Calu3 (cell line): ENCODE measurements at regions not wholly inside any gene's neighbourhood (a gene's known extent, or its start where the extent isn't known, plus 50 kb on each side); places are given as distances from the start of the nearest gene placed in this dataset.

Experiments used
- BruUV-seq: library from RNA; stranded (reverse); fragments of 400-500 nt; replicated peaks from 2 replicates; lab custom pipeline; 2021; lab: Mats Ljungman, UMichigan
- CTCF ChIA-PET: fragments of 300-600 bp; sonication (Branson Sonifier 250); formaldehyde crosslinking; loops from one replicate; lab custom pipeline; 2022; ENCODE audit warnings: antibody characterized with exemption; lab: Charles Lee
- DNase-seq: peaks from one replicate; pipeline ENCODE4 v3.0.0; 2022
- H3K27ac Mint-ChIP-seq: one replicate; pipeline ENCODE4 v1.8.0; 2022; ENCODE audit warnings: mixed read lengths; ENCODE audit not compliant: unreplicated experiment
- H3K27me3 Mint-ChIP-seq: one replicate; pipeline ENCODE4 v1.8.0; 2022; ENCODE audit warnings: mixed read lengths; ENCODE audit not compliant: unreplicated experiment
- H3K36me3 Mint-ChIP-seq: one replicate; pipeline ENCODE4 v1.8.0; 2022; ENCODE audit warnings: mild to moderate bottlenecking, moderate library complexity, mixed read lengths; ENCODE audit not compliant: insufficient read depth, unreplicated experiment
- H3K4me1 Mint-ChIP-seq: one replicate; pipeline ENCODE4 v1.8.0; 2022; ENCODE audit warnings: mild to moderate bottlenecking, low read depth, mixed read lengths; ENCODE audit not compliant: unreplicated experiment
- H3K4me3 Mint-ChIP-seq: one replicate; pipeline ENCODE4 v1.8.0; 2022; ENCODE audit warnings: mild to moderate bottlenecking, low read depth, moderate library complexity, mixed read lengths; ENCODE audit not compliant: unreplicated experiment
- H3K9me3 Mint-ChIP-seq: one replicate; pipeline ENCODE4 v1.8.0; 2022; ENCODE audit warnings: low read depth, mixed read lengths; ENCODE audit not compliant: unreplicated experiment
- CTCF ChIP-seq: fragments of 200-600 bp; IDR thresholded peaks from one replicate; pipeline ENCODE4 v1.8.0; 2022; ENCODE audit warnings: antibody characterized with exemption; ENCODE audit not compliant: unreplicated experiment
- intact Hi-C: fragments of 100-400 bp; cut with micrococcal nuclease; formaldehyde crosslinking; loops from one replicate; pipeline ENCODE4 v1.10.0; 2022; ENCODE audit not compliant: unreplicated experiment

- no peak for DNase-seq
- intact Hi-C loops, result no loop called here
- Mint-ChIP-seq H3K4me1 (no peaks in the 10 kb centered on the region), H3K9me3 (peaks cover 3% of the 10 kb centered on the region), H3K36me3 (no peaks in the 10 kb centered on the region), H3K27me3 (no peaks in the 10 kb centered on the region), H3K4me3 (no peak overlapping the region), H3K27ac (no peak overlapping the region)
- no TSS peak for BruUV-seq
- CTCF ChIA-PET, result no interaction called here
- no peak for TF ChIP-seq CTCF
Observed at GRCh38 chr2:140018541-140018940, 1238.4 kb upstream of the NXPH2 start.

- Mint-ChIP-seq H3K27me3 (no peaks in the 10 kb centered on the region), H3K36me3 (no peaks in the 10 kb centered on the region), H3K9me3 (peaks cover 2% of the 10 kb centered on the region), H3K4me3 (no peak overlapping the region), H3K27ac (no peak overlapping the region), H3K4me1 (no peaks in the 10 kb centered on the region)
- no TSS peak for BruUV-seq
- no peak for DNase-seq
- intact Hi-C loops, result no loop called here
- CTCF ChIA-PET, result no interaction called here
- no peak for TF ChIP-seq CTCF
Observed at GRCh38 chr2:140014204-140014546, 1234.0 kb upstream of the NXPH2 start.

DNA sequence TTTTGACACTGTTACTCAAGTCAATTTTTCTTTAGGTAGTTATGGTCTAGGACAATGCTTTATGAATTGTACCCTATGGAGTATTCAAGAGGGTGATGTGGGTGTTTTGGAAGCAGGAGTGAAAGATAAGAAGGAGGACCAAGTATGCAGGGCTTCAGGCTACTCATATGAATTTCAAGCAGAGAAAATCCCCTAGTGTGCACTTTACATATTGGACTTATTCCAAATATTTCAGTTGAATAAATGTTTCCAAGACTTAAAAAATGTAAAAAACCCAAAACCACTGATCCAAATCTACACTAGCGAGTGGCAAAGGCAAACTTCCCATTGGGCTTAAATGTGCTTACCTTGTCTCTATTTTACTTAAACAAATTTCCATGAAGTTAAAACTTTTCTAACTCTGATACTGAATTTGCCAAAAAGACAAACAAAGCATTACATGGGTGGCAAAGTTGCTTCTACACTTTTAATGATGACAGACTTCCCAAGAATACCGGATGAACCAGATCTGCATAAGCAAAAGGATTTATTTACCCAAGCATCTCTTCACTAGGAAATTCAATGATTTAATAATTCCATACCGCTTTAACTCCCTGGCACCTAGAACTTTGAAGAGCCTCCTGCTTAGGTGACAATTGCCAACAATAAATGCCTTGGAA lies 1233.5 kb upstream of the NXPH2 start:
- no TSS peak for BruUV-seq
- no peak for TF ChIP-seq CTCF
- Mint-ChIP-seq H3K36me3 (no peaks in the 10 kb centered on the region), H3K9me3 (no peaks in the 10 kb centered on the region), H3K4me1 (no peaks in the 10 kb centered on the region), H3K4me3 (no peak overlapping the region), H3K27ac (no peak overlapping the region), H3K27me3 (no peaks in the 10 kb centered on the region)
- DNase-seq, result no peak
- intact Hi-C loops, result no loop called here
- CTCF ChIA-PET, result no interaction called here

DNA sequence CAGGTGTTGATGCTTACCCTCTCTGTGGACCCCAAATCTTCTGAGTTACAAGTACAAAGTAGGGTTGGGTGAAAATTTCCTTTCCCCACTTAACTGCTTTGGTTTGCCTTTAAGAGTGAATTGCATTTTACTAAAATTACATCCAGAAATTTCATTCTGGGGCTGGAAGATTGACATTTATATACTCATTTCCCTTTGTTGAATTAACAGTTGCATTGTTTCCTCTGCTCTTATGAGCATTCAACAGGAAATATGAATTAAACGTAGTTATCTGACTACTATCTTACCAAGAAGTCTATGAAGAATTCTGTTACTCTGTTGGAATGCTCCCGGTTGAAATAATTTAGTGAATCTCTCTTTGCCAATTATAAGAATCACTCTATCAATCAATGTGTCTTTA lies 1231.1 kb upstream of the NXPH2 start:
- H3K27me3 Mint-ChIP-seq, result no peaks in the 10 kb centered on the region
- H3K4me3 Mint-ChIP-seq, result no peak overlapping the region
- CTCF ChIA-PET, result no interaction called here
- TF ChIP-seq CTCF, result no peak
- intact Hi-C loops, result no loop called here
- BruUV-seq, result no TSS peak
- no peaks in the 10 kb centered on the region for H3K4me1 Mint-ChIP-seq
- DNase-seq, result no peak
- no peaks in the 10 kb centered on the region for H3K9me3 Mint-ChIP-seq
- H3K36me3 Mint-ChIP-seq, result no peaks in the 10 kb centered on the region
- H3K27ac Mint-ChIP-seq, result no peak overlapping the region
